ENCODE measurements at regions not wholly inside any gene's neighbourhood (a gene's known extent, or its start where the extent isn't known, plus 50 kb on each side); places are given as distances from the start of the nearest gene placed in this dataset.

DNA sequence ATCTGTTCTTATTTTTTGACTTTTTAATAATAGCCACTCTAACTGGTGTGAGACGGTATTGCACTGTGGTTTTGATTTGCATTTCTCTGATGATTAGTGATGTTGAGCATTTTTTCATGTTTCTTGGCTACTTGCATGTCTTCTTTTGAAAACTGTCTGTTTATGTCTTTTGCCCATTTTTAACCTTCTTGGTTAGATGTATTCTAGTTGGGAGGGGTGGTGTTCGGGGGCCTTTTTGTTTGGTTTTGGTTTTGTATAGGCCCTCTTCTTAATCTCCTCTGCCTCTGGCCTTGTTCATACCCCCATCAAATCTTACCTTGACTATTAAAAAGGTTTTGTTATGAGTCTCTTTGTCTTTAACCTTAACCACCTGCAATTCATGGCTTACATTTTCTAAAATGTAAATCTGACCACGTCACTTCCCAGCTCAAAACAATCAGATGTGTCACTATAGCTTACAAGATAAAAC lies 107.8 kb upstream of the NR4A3 start:
- no peak for DNase-seq (ENCODE audit: low spot score)

DNA sequence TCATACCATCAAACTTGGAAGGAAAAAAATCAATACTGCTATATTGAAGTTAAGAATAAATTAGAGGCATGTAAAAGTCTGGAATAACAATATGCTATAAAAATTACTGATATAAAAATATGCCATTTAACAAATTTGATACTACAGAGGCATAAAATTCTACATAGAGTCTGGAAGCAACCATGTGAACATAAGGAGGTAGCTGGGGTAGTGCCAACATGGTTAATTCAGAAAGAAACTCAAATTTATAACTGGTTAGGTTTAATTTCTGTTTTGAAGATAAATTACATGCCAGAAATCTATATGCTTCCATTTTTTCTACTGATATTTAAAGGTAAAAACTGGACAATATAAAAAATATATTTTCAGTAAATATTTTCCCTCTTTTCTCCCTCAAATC lies 103.1 kb upstream of the NR4A3 start:
- DNase-seq (ENCODE audit: low spot score) = no peak

DNA sequence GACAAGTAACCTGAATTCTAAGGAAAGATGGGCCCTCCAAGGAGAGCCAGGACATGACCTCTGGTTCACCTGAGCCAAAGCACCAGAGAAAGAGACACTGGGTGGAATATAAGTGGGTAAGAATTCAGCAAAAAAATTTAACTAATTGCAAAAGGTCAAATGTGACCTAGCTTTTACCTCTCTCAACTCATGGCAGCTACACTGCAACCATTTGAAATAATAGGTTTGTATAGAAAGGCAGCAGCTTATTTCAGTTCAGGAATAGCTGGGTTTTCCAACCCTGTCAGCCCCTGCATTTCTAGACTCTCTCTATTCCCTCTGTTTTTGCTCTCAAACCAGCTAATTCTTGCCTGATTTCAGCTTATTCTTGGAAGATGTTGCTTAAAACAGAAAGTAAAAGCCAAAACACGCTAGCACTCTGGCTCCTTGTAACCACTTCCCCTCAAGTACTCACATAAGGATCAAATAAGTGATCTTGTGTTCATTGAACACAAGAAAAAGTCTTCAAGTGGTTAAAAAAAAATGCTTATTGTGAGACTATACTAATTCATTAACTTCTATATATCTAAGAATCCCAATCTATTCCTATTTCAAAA lies 101.1 kb upstream of the NR4A3 start:
- DNase-seq (ENCODE audit: low spot score) = no peak

DNA sequence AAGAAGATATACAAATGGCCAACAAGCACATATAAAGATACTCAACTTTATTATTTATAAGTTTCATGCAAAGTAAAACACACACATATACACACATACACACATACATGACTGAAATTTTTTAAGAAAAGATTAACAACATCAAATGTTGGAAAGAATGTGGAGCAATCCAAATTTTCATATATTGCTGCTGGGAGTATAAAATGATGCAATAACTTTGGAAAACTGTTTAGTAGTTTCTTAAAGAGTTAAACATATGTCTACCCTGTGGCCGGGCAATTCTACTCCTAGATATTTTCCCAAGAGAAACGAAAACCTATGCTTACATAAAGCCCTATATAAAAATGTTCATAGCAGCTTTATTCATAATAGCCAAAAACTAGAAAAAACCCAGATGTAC lies 99.8 kb upstream of the NR4A3 start:
- no peak for DNase-seq (ENCODE audit: low spot score)

- DNase-seq (ENCODE audit: low spot score) = no peak
Measured at GRCh38 chr9:99722877-99723276, 98.8 kb upstream of the NR4A3 start.

GRCh38 chr9:99724640-99725039 lies 97.0 kb upstream of the NR4A3 start:
- DNase-seq (ENCODE audit: low spot score) = no peak

- no peak for DNase-seq (ENCODE audit: low spot score)
Measured at GRCh38 chr9:99725852-99726251, 95.8 kb upstream of the NR4A3 start.

DNA sequence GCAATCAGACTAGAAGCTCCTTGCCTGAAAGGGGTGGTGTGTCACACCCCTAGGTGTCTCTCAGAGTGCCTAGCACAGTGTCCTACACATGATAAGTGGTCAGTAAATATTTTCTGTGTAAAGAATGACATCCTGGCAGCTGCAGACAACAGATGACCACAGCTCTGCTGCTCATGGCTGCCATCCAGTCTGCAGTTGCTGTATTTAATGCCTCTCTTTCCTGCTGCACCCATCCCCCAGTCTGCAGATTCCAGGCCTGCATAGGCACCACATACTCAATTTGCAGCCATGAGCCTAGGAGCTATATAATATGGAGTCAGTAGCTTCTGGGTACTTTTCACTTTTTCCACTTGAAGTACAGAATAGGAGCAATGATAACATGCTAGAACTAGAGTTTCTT lies 94.9 kb upstream of the NR4A3 start:
- DNase-seq (ENCODE audit: low spot score) = no peak

GRCh38 chr9:99730062-99730461 lies 91.6 kb upstream of the NR4A3 start:
- DNase-seq (ENCODE audit: low spot score) = no peak

GRCh38 chr9:99731950-99732349 lies 89.7 kb upstream of the NR4A3 start:
- DNase-seq (ENCODE audit: low spot score) = no peak

DNA sequence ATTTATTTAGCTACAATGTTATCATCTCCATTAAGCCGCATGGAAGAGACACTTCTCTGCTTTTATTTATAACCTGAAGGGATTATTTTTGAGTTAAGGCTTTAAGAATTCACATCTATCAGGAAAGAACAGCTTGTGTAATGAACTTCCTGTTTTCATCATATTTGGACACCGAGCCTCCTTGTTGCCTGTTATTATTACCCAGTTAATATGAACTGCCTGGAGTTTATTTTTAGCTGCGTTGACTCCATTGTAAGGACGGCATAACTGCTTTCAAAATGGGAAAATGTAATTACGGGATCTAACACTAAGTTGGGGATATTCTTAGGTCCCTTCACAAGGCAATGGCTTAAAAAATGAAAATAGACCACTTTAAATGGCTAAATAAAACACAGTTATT lies 89.0 kb upstream of the NR4A3 start:
- no peak for DNase-seq (ENCODE audit: low spot score)

DNA sequence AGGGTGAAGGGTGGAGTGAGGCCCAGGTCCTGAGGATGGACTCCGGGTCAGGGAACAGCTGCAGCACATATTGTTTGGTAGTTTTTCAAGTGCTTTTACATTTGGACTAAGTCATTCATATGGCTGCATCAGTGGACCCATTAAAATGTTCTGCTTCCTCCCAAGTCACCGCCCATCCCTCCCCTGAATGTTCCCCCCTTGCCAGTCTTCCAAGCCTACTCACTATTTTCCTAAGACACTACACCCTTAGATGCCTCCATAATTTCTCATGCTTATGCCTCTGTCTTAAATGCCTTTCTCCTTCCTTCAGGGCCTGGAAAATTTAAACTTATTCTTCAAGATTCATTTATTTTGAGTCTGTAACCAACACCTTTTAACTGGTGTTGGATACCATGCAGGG lies 86.6 kb upstream of the NR4A3 start:
- no peak for DNase-seq (ENCODE audit: low spot score)

GRCh38 chr9:99736291-99736690 lies 85.4 kb upstream of the NR4A3 start:
- no peak for DNase-seq (ENCODE audit: low spot score)

DNA sequence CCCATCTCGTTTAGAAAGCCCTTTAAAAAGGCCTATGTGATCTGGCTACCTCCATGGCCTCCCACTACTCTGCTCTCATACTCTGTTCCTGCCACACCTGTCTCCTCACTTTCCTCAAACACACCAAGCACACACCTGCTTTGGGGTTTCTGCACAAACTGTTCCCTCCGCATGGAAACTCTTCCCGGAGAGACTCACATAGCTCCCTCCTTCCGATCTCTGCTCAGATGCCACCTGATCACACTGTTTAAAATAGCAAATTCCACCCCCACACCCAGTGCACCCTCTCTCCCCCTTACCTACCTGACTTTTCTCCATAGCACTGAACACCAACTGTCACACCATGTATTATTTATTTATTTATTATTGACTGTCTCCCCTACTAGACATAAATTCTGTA lies 84.0 kb upstream of the NR4A3 start:
- DNase-seq (ENCODE audit: low spot score) = no peak

DNA sequence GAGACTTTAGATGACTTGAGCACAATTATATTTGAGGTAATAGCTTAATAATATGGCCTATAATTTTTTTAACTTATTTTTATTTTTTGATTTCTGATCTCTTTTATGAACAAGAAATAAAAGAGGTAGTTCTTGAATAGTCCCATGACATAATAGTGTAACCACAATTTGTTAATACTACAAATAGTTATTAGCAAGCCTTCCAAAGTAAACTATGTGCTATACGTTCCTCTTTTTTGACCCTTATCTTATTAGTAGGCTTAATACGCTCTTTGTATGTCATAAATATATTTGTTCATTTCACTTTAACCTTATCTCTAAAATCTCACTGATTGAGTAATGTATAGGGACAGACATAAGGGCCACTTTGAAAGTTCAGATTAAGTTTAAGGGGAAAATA lies 78.7 kb upstream of the NR4A3 start:
- DNase-seq (ENCODE audit: low spot score) = no peak

GRCh38 chr9:99743455-99743854 lies 78.2 kb upstream of the NR4A3 start:
- DNase-seq (ENCODE audit: low spot score) = no peak

DNA sequence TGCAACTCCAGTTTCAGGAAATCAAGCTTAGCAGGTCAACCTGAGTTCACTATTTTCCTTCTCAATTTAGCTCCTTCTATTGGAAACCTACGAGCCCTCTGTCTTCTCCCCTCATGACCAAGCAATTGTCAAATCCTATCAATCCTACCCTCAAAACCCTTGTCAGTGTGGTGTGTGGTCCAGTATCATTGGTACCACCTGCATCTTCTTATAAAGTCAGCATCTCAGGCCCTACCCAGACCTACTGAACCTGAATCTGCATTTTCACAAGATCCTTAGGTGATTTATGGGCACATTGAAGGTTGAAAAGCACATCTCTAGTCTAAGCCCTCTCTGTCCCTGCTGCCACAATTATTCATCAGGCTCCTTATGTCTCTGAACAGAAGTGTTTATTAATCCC lies 77.6 kb upstream of the NR4A3 start:
- no peak for DNase-seq (ENCODE audit: low spot score)

DNA sequence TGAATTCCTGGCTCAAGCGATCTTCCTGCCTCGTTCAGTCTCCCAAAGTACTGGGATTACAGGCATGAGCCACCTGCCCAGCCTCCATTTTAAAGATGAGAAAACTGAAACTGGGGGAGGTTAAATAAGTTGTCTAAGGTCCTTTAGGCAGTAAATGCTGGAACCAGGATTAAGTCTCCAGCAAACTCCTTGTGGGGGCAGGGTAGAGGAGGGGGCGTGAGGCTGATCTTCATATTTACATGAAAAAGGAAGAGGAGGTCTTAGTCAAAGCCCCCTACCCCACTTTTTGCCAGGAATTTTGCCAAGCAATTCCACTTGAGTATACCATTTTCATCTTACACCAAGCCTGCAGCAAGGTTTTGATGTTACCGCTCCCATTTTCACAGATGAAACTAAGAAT lies 76.6 kb upstream of the NR4A3 start:
- no peak for DNase-seq (ENCODE audit: low spot score)

DNA sequence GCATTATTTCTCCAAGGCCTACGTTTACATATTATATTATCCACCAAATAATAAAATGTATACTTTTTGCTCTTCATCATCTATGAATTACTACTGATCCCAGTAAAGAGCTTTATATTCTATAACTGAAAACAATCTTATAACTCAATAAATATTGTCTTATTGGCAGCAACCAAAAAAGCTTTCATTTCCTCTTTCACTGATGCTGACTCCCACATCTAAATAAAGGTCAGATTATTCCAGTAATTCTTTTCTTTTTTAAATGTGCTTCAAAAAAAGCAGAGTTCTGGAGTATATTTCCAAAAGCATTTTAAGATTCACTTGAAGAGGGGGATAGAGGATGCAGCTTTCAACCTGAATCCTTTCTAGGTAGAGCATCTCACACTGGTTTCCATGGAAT lies 75.3 kb upstream of the NR4A3 start:
- no peak for DNase-seq (ENCODE audit: low spot score)

DNA sequence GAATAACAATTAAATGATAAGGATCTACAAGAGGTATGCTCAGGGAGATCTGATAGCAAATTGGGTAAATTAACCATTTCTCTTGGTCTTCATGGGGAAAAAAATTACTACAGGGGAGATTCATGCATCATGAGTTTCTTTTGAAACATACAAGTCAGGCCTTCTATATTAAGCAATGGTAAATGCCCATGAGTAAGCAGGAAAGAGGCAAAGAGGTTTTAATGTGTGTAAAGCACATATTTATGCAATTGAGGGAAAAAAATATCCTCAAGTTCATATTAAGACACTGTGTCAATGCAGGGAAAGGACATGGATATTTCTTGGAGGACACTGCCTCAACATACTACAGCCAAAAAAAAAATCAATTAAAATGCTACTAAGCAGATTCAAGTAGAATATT lies 73.4 kb upstream of the NR4A3 start:
- DNase-seq (ENCODE audit: low spot score) = no peak

DNA sequence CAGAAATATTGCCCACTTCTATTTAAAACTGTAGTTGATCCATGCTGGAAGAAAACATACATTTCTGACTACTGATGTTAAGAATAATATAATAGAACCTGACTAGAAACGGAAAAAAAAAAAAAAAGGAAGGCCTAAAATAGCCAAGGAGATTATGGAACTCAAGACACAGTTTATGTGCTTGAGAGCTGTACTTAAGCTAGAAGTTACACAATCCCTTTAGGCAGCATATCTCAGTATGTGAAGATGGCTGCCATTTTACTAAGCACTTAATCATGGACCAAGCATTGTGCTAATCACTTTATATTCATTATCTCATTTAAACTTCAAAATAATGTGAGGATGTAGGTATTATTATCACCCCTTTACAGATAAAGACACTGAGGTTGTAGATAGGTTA lies 73.0 kb upstream of the NR4A3 start:
- DNase-seq (ENCODE audit: low spot score) = no peak

DNA sequence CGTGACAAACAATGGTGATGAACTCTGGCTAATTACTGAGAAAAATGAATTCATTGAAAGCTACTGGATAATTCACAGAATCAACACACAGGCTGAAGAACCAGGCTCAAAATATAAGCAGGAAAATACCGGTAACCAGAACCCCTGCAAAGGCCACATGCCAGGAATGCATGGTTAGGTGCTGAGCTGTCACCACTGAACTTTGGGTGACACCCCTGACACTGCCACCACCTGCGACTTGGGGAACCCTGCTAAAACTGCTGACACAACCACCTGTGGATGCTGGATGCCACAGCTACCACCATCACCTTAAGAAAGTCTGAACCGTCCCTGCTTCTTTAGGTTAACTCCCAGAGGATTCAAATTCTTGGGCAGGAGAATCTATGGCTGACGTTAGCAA lies 72.0 kb upstream of the NR4A3 start:
- DNase-seq (ENCODE audit: low spot score) = no peak

DNA sequence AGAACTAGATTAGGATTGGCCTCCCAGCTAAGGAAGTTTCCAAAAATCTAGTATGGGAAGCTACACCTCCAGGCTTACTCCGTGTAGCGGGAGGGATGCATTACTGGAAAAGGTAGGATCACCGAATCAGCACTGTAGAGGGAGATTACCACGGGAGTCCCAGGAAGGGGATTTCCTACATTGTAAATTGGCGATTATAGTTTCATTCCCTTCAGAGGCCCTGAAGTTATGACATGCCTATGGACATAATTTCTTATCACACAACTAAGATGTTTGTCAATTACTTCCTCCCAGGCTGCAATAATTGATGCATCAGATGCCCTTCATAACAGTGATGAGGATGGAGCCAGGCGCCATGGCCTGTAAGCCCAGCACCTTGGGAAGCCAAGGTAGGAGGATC lies 71.2 kb upstream of the NR4A3 start:
- no peak for DNase-seq (ENCODE audit: low spot score)

DNA sequence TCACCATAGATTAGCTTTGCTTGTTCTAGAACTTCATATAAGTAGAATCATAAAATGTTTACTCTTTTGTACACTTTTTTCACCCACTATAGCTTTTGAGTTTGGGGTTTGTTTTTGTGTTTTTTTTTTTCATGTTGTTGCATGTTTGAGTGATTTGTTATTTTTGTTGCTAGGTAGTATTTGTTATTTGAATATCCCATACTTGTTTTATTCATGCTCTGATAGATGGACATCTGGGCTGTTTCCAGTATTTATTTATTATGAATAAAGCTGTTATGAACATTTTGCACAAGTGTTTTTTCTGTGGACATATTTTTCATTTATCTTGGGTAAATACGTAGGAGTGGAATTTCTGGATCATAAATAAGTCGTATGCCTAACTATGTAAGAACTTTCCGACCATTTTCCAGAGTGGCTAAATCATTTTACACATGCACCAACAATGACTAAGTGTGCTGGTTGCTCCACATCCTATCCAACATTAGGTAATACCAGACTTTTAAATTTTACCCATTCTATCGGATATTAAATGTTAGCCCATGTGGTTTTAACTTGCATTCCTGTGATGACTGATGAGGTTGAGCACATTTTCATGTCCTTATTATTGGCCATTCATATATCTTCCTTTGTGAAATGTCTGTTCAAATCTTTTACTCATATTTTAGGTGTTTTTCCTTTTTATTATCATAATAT lies 69.1 kb upstream of the NR4A3 start:
- no peak for DNase-seq (ENCODE audit: low spot score)

Data from hepatic stellate cell (primary cell).